SK-MEL-5 (cell line): ENCODE measurements at regions not wholly inside any gene's neighbourhood (a gene's known extent, or its start where the extent isn't known, plus 50 kb on each side); places are given as distances from the start of the nearest gene placed in this dataset.

Experiments
- DNase-seq: peaks from one replicate; pipeline ENCODE4 v3.0.0-alpha.2; 2016; ENCODE audit warnings: low read depth, low spot score
- in situ Hi-C: cut with HindIII; loops from 2 replicates; pipeline ENCODE4 v1.10.0; 2016; ENCODE audit warnings: low sequenced_read_pairs, high pct_unique_total_duplicates, low pct_unique_long_range_greater_than_20kb

DNA sequence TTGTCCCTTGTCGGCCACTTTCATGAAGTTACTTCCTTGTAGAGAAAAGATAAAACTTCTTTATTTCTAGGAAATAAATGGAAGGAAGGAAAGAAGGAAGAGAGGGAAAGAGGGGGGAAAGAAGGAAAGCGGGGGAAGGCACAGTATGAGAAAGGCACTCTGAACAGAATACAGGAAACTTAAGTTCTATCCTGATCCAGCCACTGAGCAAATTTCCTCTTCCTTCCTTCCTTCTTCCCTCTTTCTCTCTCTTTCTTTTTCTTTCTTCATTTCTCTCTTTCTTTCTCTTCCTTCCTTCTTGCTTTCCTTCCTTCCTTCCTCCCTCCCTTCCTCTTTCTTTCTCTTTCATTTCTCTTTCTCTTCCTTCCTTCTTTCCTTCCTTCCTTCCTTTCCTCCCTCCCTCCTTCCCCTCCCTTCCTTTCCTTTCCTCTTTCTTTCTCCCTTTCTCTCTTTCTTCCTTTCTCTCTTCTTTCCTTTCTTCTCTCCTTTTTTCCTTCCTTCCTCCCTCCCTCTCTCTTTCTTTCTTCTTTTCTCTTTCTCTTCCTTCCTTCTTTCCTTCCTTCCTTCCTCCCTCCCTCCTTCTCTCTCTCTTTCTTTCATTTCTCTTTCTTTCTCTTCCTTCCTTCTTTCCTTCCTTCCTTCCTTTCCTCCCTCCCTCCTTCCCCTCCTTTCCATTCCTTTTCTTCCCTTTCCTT, 240.2 kb upstream of the BRINP1 start:
- in situ Hi-C loops, result no loop called here
- DNase-seq, result no peak

DNA sequence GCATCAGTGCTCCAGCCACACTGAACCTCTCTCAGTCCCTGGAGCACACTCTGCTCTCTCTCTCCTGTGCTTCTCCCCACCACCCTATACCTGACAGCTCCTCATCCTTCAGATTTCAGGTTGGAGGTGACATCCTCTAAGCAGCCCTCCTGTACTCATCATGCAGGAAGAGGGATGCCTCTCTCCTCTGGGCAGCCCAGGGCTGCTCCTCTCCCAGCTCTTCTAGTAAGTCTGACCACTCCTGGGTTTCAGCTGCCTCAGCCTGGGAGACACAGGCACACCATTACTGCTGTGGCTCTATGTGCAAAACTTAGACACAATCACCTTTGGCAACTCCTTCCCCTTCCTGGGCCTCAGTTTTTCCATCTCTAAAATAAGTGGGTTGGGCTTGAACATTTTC, 232.4 kb upstream of the BRINP1 start:
- in situ Hi-C loops, result no loop called here

DNA sequence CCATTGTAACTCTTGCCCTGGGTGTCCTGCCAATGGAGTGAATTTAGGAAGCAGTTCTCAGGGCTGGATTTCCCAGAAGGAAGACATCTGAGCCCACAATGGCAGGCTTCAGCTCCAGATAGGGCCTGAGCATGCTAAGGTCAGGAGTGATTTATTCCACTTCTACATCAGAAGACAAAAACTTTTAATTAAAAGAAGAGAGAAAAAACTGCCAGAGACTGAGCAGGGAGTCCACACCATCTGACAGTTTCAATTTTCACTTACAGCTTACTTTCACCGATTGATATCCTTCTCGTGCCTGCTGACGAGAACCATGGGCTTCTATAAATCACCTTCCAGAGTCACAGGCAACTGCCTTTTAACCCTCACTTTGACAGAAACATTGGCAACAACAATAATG, 228.3 kb upstream of the BRINP1 start:
- no peak for DNase-seq
- in situ Hi-C loops, result no loop called here

More for the DNA sequence above, 232.4 kb upstream of the BRINP1 start:
- DNase-seq, result no peak

DNA sequence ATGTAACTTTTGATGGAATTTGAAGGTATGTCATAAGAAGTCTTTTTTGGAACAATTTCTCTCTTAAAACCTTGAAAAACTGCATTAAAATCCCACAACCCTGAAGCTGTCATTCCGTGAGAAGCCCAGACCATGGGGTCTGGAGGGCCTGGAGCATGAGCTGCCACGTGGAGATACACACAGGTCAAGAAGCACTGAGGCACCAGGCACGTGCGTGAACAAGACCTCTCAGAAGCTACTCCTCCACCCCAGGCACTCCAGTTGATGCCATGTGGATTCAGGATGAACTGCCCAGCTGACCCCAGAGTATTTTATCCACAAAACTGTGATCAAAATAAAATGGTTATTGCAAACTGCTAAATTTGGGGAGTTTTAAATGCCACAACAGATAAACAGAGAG, 227.5 kb upstream of the BRINP1 start:
- DNase-seq, result no peak
- in situ Hi-C loops, result no loop called here

DNA sequence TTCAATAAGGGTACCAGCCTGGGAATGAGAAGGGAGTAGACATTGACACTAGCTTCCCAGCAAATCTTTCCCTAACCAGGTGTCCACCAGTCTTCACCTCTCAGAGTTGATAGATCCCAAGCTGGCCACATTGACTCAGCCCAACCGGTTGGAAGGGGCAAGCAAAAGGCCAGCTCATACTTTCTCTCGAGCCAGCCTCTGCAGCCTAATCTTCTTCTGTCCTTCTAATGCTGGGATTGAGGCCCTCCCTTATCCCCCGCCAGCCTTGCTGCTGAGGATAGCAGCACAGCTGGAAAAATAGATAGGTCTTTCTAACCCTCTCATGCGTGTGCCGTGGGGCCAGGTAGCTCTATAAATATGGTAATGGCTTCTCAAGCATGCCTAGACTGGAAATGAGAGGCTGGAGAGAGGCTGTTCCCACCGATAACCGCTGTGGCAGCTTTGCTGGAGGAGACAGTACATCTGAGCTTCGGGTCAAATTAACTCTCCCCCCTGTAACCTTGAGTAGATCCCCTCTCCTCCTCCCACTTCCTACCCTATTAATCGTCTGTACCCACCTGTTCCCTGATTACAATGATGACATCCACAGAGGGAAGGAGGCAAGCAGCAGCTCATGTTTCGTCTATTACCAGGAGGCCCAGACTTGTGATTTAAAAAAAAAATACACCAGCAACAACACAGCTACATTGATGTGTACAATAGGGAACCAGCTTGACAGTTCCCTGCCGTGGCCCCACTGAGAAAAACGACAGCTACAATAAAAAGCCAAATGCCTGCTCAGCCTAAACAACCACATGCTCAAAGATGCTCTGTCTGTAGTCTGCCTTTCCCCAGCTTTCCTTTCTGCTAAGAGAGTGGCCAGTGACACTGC, 219.9 kb upstream of the BRINP1 start:
- DNase-seq, result no peak
- in situ Hi-C loops, result no loop called here

DNA sequence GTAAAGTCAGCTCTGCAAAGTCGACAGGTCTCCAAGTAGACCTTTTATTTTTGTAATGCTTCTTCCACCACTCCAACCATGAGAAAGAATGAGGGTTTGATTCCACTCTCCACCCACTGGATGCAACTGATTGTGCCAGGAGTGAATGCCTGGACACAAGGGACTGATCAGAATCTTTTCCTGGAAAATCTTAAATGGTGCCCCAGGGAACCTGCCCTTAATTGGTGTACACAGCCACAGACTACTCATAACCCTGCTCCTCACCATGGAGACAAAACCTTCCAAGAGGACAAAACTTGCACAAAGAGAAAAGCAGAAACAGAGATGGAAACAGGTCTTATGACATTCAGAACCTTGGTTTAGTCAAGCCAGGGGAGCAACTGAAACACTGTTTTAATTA, 208.6 kb upstream of the BRINP1 start:
- no peak for DNase-seq
- in situ Hi-C loops, result no loop called here

DNA sequence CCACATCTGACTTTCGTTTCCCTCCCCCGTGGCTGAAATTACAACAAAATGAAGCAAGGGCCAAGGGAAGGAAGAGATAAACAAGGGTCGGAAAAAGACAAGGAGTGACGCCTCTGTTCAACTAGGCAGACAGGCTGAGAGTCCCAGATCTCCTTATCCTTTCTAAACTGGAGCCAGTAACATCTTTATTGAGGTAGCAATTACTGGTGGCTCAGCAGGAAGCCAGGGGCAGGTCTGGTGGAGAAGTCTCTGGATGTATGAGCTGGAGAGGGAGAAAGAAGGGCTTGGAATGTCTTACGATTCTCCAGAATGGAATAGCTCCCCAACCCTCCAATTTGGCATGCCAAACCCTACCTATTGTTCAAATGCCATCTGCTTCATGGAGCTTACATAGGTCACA, 190.8 kb upstream of the BRINP1 start:
- in situ Hi-C loops, result no loop called here

DNA sequence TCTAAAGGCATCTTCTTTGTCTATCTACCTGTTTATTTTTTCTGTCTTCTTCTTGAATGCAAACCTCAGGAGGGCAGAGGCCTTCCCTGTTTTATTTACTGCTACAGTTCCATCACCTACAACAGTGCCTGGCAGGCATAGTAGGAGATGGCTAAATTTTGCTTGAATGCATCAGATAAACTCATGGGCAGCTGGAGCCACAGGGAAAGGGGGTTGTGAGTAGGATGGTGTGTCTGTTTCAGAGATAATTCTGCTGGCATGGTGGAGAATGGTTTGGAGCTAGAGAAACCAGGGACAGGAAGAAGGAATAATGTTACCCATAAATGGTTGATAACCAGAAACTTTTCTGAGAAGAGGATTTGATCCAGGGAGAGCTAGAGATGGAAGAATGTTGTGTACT, 189.8 kb upstream of the BRINP1 start:
- no peak for DNase-seq
- in situ Hi-C loops, result no loop called here

More for the DNA sequence above, 190.8 kb upstream of the BRINP1 start:
- no peak for DNase-seq

DNA sequence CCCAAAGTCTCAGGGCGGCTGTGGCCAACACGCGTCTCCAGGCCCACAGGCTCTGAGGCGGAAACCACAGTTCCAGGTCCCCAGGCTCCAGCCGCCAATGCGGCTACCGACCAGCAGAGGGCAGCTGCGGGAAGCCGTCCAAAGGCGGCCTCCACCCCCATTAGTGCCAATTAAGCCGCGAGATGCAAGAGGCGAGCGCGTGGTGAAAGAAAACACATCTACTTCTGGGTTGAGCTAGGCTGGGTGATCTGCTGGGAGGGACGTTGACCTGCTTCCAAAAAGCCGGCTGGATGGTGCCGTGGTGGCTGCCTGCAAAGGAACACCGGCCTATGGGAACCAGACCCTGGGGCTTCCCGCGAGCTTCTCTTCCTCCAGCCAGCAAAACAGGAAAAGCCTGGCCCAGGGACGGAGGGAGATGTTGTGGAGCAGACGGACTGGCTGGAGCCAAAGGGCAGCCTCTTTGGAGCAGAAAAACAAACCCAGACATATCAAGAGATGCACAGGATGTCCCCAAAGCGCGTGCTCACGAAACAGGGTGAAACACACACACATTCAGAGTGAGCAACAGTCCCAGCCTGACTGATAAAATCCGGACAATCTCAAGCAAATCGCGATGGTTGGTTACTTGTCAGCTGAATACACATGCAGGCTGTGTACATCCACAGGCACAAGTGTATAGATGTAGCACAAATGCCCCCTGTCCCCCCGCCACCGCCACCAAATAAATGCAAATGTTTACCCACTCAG, 187.1 kb upstream of the BRINP1 start:
- DNase-seq, result peak; percentile 66
- in situ Hi-C loops, result no loop called here

DNA sequence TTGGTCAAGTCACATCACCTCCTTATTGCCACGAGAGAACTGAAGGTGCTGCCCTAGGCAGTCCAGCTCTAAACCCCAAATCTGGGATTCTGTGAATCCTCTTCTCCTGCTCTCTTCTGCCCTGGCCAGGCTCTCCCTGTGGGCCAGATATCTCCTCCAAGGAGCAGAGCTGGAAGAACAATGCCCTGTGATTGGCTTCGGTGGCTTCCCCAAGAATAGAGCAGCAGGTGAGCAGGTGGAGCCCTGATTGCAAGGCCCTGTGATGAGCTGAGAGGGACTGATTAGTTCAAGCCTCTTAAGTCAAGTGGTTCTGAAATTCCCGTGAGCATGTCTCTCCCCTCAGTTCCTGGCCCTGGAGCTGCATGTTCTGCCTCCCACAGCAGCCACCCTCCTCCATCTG, 175.3 kb upstream of the BRINP1 start:
- in situ Hi-C loops, result no loop called here
- no peak for DNase-seq

DNA sequence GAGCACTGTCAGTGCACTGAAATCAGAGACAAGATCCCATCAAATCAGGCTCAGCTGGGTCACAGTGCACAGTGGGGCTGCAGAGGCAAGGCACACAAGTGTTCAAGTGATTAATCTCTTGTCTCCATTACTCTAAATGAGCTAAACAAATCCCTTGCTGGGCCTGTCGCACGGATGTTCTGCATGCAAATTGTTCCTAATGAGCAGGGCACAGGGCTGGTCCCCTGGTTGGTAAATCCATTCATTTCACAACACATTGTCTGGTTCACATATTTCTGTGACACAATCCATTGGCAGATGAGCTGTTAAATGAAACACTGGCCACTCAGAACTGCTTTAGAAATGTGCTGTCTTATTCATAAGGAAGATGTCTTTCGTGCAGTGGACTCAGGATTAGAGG, 167.9 kb upstream of the BRINP1 start:
- in situ Hi-C loops, result no loop called here
- no peak for DNase-seq

DNA sequence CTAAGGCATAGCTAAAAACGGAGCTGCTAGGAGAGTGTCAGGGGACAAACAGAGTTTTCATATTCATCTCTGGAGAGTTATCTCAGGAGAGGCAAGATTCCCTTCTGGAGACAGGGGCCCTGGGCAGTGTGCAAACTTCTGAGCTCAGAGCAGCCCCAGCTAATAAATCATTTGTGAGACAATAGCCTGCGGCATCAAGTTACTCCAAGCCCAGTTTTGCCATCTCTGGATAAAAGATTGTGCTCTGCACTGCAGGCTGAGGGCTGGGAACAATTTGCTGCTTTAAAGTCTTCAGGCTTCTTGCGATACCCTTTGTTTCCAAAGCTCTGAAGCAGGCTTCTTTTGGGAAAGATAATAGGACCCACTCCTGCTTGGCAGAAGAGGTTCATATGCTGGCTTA, 164.3 kb upstream of the BRINP1 start:
- in situ Hi-C loops, result no loop called here
- no peak for DNase-seq

DNA sequence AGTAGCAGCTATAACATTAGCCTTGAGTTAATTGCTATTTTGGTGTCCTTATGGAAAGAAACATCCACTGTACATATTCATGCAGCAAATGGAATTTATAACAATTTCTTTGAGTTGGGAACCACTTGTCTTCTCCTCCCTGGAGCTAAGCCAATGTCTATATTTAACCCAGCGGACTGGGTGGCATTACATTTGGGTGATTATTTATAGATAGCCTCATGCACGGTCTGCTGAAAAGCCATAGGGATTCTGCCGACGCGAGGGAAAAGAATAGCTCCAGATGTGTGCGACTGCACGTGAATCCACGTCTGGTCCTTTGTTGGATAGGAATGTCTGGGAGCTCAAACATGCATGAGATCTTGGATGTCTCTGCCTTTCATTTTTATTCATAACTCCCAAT, 157.5 kb upstream of the BRINP1 start:
- in situ Hi-C loops, result no loop called here
- DNase-seq, result no peak

DNA sequence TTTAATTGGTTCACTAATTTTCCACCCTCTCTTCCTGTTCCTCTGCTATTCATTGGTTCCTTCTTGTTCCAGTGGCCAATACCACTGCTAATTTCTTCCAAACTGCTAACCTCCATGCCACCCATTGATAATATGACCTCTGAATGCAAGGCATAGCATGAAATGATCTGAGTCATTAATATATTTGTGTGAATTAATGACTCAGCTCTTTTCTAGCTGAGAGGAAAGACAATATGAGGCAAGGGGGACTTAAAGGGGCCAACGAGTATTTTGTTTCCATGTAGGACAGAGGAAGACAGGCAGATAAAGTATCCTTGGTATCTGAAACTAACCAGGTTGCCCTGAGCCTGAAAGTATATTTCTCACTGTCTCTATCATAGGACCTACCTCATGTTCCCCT, 154.3 kb upstream of the BRINP1 start:
- no peak for DNase-seq
- in situ Hi-C loops, result no loop called here

DNA sequence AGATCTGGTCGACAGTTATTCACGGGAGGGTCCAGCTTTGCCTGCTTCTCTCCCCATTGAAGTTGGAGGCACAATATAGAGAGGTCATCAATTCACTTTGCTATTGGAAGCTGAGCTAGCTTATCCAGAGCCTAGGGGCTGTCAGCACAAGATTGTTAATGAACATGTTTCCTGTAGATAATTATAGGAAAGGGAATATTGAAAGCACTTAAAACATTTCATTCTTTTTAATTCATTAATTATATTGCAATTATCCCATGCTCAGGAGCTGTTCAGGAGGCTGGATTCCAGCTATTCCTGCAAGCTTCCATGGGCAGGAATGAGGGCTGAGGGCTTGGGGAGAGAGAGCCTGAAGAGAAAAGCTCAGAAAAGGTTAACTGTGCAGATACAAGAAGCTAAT, 153.1 kb upstream of the BRINP1 start:
- DNase-seq, result no peak
- in situ Hi-C loops, result no loop called here

DNA sequence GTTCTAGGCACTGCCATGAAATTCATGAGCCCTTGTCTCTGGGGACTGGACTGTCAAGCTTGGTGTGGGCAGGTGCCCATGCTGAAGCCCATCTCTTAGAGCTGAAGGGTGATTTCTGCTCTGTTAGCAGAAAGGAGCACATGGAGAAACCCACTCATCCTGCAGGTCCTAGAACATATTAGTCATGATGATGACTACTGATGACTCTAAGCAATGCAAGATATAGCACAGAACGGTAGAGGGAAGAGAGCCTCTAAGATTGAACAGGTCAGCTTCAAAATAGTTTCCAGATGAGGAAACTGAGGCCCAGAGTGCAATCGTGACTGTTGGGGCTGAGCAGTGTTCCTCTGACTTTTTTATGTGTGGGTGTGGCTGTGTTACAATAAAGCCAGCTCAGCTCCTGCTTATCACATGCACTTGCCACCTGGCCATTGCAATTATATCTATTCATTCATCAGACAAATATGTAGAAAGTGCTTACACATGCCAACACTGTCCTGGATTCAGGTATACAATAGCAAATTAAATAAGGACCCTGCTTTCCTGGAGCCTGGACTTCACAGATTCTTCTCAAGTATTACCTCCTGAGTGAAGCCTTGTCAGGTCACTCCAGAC, 140.2 kb upstream of the BRINP1 start:
- DNase-seq, result no peak
- in situ Hi-C loops, result no loop called here

DNA sequence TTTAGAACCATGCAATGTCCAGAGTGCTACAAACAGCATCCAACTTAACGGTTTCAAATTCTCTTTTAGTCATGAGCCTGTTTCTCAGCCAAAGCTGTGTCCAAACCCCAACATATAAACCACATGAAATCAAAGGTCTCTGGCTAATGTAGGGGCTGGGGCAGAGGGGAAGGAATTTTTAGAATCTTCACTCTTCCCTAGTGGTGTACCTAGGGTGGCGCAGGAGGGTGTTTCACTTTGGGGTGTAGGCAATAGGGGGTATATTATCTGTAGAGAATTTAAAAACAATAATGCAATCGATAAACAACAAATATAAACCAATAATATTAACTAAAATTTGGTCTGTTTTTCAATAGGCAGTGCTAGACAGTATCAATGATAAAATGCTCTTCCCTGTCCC, 132.1 kb upstream of the BRINP1 start:
- DNase-seq, result no peak
- in situ Hi-C loops, result no loop called here

DNA sequence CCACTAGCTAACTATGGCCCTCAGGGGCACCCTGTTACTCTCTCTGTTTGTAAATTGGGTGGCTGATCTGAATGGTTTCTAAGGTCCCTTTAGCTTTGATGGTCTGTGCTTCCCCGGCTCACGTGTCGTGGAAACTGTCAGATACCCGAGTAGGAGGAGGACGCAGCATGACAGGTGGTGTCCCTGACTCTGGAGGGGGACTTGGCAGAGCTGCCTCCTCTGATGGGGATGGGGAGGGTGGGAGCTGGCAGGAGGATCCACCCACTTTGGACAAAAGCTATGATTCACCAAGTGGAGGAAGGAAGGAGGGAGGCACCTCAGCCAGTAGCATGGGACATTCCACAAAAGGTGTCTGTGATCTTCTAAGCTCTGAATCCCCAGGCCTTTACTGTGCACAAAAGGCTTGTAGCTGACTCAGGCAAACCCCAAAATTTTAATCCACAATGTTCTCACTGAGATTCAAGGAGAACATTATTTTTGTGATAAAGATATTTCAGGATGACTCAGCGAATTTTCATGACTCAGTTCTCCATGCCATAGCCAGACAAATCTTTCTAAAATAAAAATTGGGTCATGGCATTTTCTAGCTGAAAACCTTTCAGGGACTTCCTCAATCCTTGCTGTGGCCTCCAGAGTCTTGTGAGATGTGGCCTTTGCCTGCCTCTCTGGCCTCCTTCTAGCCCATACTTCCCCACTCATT, 131.0 kb upstream of the BRINP1 start:
- in situ Hi-C loops, result no loop called here
- DNase-seq, result no peak
